ENCODE measurements at regions not wholly inside any gene's neighbourhood (a gene's known extent, or its start where the extent isn't known, plus 50 kb on each side); places are given as distances from the start of the nearest gene placed in this dataset.
A peak's percentile ranks its signal among the peaks of the same experiment; 100 is the strongest.

GRCh38 chr4:24472161-24472510, 112.2 kb downstream of the DHX15 start:
- H2AFZ ChIP-seq (ENCODE audit: insufficient read depth, low read depth, low read length, poor library complexity, severe bottlenecking): peak overlapping the region; percentile 56
- peaks cover 28 to 31% of the 10 kb centered on the region in 2 donors for H3K4me1 ChIP-seq (ENCODE audit: control insufficient read depth in 1 of 2, insufficient read depth in 2 of 2, low read length in 2 of 2)
- no CpG with 5 or more reads among the region's 21 CpGs for WGBS (ENCODE audit: insufficient coverage)
- H3K9me3 Mint-ChIP-seq: peaks cover 0 to 26% (median 9%) of the 10 kb centered on the region in 7 donors
- H3K27me3 ChIP-seq (ENCODE audit: control insufficient read depth in 2 of 2, insufficient read depth in 2 of 2, low read length in 2 of 2): peaks cover 65 to 82% of the 10 kb centered on the region in 2 donors
- no peak overlapping the region for H3K9ac ChIP-seq (ENCODE audit: insufficient read depth, low read length, poor library complexity, severe bottlenecking)
- no peaks in the 10 kb centered on the region for H3K79me2 ChIP-seq (ENCODE audit: insufficient read depth, low read length)
- intact Hi-C loops (cut with micrococcal nuclease): no loop called here
- H3K4me3 ChIP-seq (replicated peaks in 1 of 3; ENCODE audit: low read depth in 2 of 3, low read length in 3 of 3): peak overlapping the region in 1 of 3 experiments; percentile 72
- peaks cover 72 to 97% (median 80%) of the 10 kb centered on the region in 3 donors for H3K27me3 Mint-ChIP-seq (ENCODE audit: low read depth in 3 of 3)
- no peaks in the 10 kb centered on the region for H4K20me1 ChIP-seq (ENCODE audit: insufficient read depth, low read length)
- DNase-seq: no peak
- H3K36me3 Mint-ChIP-seq: peaks cover 3 to 7% of the 10 kb centered on the region in 2 donors
- H3K4me3 Mint-ChIP-seq: peak overlapping the region; percentile 80 to 99
- peak overlapping the region; percentile 82 for H3K4me2 ChIP-seq (replicated peaks; ENCODE audit: extremely low read depth, low read length, poor library complexity, severe bottlenecking)
- H3K36me3 ChIP-seq (replicated peaks in 1 of 2; ENCODE audit: control insufficient read depth in 1 of 2, insufficient read depth in 2 of 2, low read length in 2 of 2): no peaks in the 10 kb centered on the region
- H3K27ac Mint-ChIP-seq: no peak overlapping the region
- H3K4me1 Mint-ChIP-seq: peaks cover 27% of the 10 kb centered on the region
- H3K27ac ChIP-seq (ENCODE audit: low read depth in 1 of 2, low read length in 2 of 2): no peak overlapping the region
- no peak for TF ChIP-seq CTCF (IDR thresholded peaks at IDR 0.05)
- H3K9me3 ChIP-seq (replicated peaks in 1 of 2; ENCODE audit: control insufficient read depth in 1 of 2, insufficient read depth in 1 of 2, low read length in 2 of 2): peaks cover 0 to 20% of the 10 kb centered on the region in 2 donors

GRCh38 chr4:24471486-24472160, 112.7 kb downstream of the DHX15 start:
- Mint-ChIP-seq H3K9me3 (peaks cover 0 to 26% (median 9%) of the 10 kb centered on the region in 7 donors), H3K4me1 (peaks cover 27% of the 10 kb centered on the region), H3K4me3 (peak overlapping the region; percentile 25 to 99), H3K36me3 (peaks cover 3 to 7% of the 10 kb centered on the region in 2 donors), H3K27me3 (ENCODE audit: low read depth in 3 of 3) (peaks cover 72 to 95% (median 82%) of the 10 kb centered on the region in 3 donors), H3K27ac (no peak overlapping the region)
- intact Hi-C loops (cut with micrococcal nuclease): no loop called here
- H3K4me1 ChIP-seq (ENCODE audit: control insufficient read depth in 1 of 2, insufficient read depth in 2 of 2, low read length in 2 of 2): peaks cover 28 to 31% of the 10 kb centered on the region in 2 donors
- DNase-seq: no peak
- WGBS (ENCODE audit: insufficient coverage): under 1% methylated on average over 26 of the region's 50 CpGs
- H2AFZ ChIP-seq (ENCODE audit: insufficient read depth, low read depth, low read length, poor library complexity, severe bottlenecking): no peak overlapping the region
- H3K27me3 ChIP-seq (ENCODE audit: control insufficient read depth in 2 of 2, insufficient read depth in 2 of 2, low read length in 2 of 2): peaks cover 67 to 82% of the 10 kb centered on the region in 2 donors
- H3K36me3 ChIP-seq (replicated peaks in 1 of 2; ENCODE audit: control insufficient read depth in 1 of 2, insufficient read depth in 2 of 2, low read length in 2 of 2): no peaks in the 10 kb centered on the region
- H4K20me1 ChIP-seq (ENCODE audit: insufficient read depth, low read length): no peaks in the 10 kb centered on the region
- peak overlapping the region in 1 of 3 experiments; percentile 72 for H3K4me3 ChIP-seq (replicated peaks in 1 of 3; ENCODE audit: low read depth in 2 of 3, low read length in 3 of 3)
- peak overlapping the region; percentile 82 for H3K4me2 ChIP-seq (replicated peaks; ENCODE audit: extremely low read depth, low read length, poor library complexity, severe bottlenecking)
- H3K9ac ChIP-seq (ENCODE audit: insufficient read depth, low read length, poor library complexity, severe bottlenecking): no peak overlapping the region
- H3K79me2 ChIP-seq (ENCODE audit: insufficient read depth, low read length): no peaks in the 10 kb centered on the region
- H3K9me3 ChIP-seq (replicated peaks in 1 of 2; ENCODE audit: control insufficient read depth in 1 of 2, insufficient read depth in 1 of 2, low read length in 2 of 2): peaks cover 0 to 20% of the 10 kb centered on the region in 2 donors
- no peak overlapping the region for H3K27ac ChIP-seq (ENCODE audit: low read depth in 1 of 2, low read length in 2 of 2)
- no peak for TF ChIP-seq CTCF (IDR thresholded peaks at IDR 0.05)

Measured in CD14-positive monocyte (primary cell).